ENCODE measurements at regions not wholly inside any gene's neighbourhood (a gene's known extent, or its start where the extent isn't known, plus 50 kb on each side); places are given as distances from the start of the nearest gene placed in this dataset.

- TF ChIP-seq EP300 (IDR thresholded peaks at IDR 0.05) (no peak), CTCF (IDR thresholded peaks at IDR 0.05) (no peak), POLR2AphosphoS5 (IDR thresholded peaks at IDR 0.05) (no peak)
These were observed 217.7 kb upstream of the KIRREL3 start for GRCh38 chr11:127218275-127218608.
